GM18520 (cell line): ENCODE measurements at regions not wholly inside any gene's neighbourhood (a gene's known extent, or its start where the extent isn't known, plus 50 kb on each side); places are given as distances from the start of the nearest gene placed in this dataset.

Experiments
- ATAC-seq: cut with Tn5 transposase; IDR thresholded peaks from one replicate; pipeline ENCODE4 v1.9.1; 2021; ENCODE audit not compliant: unreplicated experiment

DNA sequence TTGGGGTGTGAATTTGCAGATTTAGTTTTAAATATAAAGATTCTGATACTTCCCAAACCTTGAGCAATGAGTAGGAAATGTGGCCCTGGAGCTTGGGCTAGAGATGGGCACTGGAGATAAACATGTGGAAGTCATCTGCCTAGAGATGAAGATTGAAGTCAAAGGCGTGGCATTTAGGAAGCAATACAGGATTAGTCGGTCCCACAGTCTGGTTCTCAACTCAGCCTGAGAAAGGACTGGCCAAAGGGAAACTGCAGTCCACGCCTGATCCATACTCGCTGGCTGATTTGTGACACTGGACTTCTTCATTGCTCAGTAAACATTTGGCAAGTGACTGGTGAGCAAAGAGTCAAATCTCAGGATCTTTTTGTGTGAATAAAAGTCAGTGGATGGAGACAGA, 268.2 kb upstream of the ATP2B1 start:
- no peak for ATAC-seq

DNA sequence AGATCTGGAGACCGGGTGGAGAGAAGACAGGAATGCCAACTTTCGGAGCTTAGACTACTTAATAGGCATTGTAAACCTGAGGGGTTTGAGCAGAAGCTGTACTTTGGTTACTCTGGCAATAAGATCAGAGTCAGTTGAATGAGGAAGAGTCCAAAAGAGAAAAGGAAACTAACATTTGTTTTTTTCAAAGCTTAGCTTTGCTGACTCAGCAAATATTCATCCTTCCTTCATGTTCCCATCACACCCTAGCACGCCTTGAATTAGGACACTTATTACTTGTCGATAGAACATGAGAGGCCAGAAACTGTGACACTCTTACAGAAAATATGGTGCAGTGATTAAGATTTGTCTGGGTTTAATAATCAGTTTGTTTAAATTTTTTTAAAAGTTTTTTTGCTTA, 266.9 kb upstream of the ATP2B1 start:
- ATAC-seq = no peak

DNA sequence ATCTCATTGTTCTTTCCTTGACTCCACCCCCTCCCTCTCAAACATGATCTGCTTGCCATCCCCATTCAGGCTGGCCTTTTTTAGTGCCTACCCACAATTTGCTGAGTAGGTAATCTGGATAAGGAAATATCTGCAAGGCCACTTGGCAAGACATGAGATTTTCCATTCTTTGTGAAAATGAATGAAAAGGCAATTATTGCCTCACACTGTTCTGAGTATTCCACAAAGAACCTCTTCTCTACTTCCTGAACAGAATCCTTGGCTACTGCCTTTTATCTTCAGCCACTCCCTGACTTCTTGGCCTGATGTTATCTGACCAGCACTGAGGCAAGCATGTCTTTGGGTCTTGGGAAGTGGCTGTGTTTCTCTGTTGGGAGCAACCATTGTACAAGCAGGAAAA, 263.2 kb upstream of the ATP2B1 start:
- no peak for ATAC-seq

- ATAC-seq = no peak
These were observed 262.1 kb upstream of the ATP2B1 start for GRCh38 chr12:89970722-89971121.

DNA sequence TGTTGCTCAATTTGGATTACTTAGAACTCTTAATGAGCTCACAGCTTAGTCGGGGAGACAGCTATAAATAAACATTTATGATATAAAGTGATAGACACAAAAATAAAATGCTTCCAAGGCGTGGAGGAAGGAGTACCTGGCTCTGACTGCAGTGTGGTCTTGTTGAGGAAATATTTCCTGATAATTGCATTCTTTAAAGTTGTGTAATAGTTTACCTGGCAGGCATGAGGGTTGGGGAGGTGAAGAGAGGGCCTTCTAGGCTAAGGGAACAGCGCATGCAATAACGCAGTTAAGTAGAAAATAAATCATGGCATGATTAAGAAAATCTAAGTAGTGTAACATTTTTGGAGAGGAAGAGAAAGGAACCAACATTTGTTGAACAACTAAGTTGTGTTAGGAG, 260.5 kb upstream of the ATP2B1 start:
- no peak for ATAC-seq

DNA sequence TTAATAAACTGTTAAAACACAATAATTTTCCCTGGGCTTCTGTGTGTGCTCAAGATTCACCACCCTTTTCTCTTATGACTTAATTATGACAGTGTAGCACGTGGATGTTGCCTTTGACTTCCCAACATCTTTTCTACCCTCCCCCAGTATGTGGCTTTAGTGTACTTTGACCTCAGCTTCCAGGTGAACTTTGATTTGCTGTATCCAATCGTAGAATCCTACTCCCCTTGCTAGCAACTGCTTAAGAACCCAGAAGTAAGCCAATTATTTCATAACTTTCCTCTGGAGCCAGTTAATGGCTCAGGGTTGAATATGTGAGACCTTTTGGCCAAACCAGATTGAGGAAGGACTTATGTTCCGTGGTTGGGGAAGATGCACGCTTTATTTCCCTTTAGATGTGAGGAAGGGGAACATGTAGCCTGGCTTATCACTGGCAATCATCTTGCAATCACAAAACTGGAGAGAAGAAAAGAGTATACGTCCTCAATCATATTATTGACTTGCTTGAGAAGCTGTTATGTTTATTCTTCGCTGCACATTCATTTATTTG, 259.6 kb upstream of the ATP2B1 start:
- no peak for ATAC-seq

DNA sequence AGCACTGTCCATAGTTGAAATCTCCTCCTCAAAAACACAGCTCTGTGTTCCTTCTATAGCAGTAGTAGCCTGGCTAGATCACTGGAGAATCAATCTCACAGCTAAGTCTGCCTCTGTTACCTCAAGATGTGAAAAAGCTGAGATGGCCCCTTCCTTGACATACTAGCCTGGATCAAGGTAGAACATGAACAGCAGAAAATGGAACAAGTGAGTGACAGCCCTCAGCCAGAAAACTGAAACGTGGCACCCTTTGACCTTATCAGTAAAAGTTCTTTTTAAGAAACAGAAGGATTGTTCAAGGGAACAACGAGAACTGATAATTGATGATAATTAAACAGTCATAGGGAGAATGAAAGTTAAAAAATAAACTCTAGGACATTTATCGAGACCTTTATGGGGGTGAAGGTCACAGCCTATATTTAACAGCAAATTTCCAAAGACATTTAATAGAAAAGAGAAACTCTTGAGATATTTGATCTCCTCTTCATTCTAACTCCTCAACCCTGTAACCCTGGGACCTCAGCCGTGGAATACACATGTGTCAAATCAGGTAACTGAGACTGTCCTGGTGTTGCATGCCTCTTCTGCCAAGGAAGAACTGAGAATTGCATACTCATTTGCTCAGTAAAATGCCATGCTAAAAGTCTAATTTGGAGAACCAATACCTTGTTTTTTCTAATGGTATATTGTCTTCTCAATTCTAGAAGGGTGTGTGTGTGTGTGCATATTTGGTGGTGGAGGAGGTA, 258.0 kb upstream of the ATP2B1 start:
- no peak for ATAC-seq

GRCh38 chr12:89965993-89966392, 257.4 kb upstream of the ATP2B1 start:
- no peak for ATAC-seq

DNA sequence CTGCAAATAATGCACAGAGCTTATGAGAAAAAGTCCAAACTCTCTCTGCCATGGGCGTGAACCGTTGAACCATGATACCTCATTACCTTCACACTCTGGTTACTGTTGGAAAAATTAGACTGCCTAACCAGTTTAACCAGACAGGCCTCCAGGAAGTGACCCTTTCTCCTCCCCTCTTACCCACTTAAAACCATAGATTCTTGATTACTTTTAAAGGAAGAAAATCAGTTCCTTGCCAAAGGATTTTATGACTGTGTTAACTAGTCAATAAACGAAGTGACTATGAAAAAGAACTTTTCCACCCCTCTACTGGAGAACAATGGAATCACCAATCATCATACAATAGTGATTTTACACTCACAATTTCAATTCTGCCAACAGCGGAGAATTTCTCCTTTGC, 254.0 kb upstream of the ATP2B1 start:
- no peak for ATAC-seq

GRCh38 chr12:89960607-89961394, 252.2 kb upstream of the ATP2B1 start:
- peak; percentile 27 for ATAC-seq

DNA sequence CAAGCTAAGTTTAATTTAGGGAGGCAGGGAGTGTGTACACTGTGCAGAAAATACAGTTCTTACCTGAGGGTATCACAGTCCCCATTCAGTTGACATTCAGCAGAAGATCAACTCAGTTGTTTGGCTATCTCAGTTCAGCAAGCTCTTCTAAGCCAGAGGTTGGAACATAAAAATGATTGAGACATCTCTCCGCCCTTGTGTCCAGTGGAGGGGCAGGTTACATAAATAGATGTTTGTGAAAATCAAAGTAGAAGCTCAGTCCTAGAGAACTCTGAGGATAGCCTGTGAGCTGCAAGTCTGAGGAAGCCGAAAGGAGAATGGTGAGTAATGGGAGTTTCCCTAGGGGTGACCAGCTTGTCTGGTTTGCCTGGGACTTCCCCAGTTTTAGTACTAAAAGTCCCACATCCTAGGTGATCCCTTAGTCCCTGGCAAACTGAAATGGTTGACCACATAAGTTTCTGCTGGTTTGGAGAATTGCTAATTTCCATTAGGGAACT, 251.4 kb upstream of the ATP2B1 start:
- ATAC-seq = peak; percentile 93

GRCh38 chr12:89959179-89959578, 250.5 kb upstream of the ATP2B1 start:
- no peak for ATAC-seq

DNA sequence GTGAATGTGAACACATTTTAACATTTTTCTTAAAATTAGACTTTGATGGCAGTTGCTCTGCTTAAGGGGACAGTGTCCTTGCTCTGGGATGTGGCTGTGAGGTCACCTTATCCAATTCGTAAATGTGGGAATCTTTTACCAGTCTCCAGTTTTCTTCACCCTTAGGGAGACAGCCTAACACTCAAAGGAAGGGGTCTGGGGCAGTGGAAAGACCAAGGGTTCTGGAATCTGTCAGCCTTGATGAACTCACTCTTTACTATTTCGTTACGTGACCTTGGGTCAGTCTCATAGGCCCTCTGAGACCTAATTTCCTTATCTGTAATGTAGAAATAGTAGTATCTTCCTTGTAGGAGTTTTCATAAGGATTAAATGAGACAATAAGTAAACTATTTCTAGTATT, 245.6 kb upstream of the ATP2B1 start:
- ATAC-seq = no peak

GRCh38 chr12:89951694-89952060, 243.0 kb upstream of the ATP2B1 start:
- no peak for ATAC-seq

DNA sequence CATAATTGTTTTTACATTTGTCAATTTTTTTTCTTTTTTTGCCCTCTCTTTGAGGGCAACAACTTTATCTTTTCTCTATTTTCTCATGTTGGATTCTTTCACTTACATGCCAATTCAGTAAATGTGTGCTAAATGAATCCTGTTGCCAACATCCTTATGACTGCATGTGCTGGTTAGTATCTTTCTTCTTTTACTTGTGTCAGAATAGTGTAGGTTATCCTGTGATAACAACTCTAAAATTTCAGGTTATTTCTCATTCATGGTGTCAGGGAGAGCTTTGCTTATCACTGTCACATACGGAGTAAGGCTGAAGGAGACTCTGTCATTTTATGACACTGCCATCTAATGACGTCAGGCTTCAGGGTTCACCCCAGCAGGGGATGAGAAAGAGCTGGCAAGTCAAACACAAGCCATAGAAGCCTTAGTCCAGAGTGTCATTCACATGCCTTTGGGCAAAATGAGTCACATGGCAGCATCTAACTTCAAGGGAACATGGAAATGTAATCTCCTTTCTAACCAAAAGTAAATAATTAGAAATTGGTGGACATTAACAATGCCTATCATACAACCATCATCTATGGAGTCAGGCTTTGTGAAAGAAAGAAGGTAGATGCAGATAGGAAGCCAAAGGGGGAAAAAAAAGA, 242.5 kb upstream of the ATP2B1 start:
- ATAC-seq = peak; percentile 23

- ATAC-seq = peak; percentile 29
These were observed 241.8 kb upstream of the ATP2B1 start for GRCh38 chr12:89950421-89950820.

DNA sequence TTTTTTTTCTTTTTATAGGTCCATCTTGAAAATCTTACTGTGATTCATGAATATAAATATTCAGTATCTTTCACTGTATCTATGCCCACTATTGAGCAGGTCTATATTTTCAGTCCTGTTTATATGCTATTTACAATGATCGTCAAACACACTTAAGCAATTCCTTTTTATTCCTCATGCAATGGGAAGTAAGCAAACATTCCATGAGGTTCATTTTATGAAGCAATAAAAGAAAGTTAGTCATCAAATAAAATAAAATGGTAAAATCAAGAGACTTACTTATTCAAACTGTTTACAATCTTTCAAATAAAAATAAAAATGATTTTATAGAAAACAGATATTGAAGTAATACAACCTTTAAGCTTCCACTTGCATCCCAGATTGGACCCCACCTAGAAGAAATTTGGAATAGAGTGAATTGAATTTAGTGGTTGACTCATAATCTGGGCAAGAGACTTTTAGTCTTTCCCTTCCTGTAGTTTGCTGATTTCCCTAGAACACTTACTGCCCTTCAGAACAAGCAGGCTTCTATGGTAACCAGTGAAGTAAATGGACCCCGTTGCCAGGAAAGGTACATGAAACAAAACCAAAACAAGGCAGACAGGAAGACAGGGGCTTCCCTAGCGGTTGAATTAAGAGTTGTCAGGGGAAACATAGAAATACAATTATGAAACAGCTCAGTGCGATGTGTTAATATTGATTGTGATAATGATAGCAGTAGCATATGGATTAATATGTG, 241.0 kb upstream of the ATP2B1 start:
- peak; percentile 84 for ATAC-seq

DNA sequence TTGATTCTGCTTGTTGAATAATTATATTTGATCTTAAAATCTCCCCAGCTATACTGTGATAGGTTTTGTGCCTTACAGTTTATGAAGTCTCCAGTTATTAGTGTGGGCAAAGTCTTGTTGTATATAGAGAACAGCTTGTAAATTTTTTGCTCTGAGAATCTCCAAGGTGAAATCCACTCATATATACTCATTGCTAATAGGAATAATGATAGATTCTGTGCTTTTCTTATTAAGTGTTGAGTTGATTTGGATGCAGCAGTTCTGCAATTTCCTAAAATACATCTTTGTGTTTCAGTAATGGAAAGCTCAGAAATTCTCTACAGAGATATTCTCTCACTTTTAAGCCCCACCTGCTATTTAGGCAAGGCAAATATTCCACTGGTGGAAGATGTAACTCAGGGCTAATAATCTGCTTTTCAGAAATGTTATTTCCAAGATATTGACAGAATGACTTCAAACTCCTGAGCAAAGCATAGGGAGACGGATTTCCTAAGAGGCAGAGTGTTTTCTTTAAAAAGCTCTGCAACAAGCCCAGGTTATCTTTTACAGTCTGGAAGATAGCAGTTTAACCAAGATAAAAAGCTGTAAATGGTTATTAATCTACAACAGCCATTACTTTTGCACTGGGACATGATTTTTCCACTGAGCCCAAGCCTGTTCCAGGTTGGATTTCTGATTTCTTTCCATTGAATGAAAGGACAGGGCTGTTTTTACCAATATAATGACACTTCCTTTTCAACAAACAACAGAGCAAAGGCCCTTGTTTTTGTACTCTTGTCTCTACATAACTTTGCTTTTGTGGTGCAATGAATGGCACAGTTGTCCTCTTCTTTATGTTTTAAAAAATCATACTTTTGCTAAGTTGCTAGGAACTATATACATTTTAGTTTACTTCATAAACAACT, 239.9 kb upstream of the ATP2B1 start:
- no peak for ATAC-seq

DNA sequence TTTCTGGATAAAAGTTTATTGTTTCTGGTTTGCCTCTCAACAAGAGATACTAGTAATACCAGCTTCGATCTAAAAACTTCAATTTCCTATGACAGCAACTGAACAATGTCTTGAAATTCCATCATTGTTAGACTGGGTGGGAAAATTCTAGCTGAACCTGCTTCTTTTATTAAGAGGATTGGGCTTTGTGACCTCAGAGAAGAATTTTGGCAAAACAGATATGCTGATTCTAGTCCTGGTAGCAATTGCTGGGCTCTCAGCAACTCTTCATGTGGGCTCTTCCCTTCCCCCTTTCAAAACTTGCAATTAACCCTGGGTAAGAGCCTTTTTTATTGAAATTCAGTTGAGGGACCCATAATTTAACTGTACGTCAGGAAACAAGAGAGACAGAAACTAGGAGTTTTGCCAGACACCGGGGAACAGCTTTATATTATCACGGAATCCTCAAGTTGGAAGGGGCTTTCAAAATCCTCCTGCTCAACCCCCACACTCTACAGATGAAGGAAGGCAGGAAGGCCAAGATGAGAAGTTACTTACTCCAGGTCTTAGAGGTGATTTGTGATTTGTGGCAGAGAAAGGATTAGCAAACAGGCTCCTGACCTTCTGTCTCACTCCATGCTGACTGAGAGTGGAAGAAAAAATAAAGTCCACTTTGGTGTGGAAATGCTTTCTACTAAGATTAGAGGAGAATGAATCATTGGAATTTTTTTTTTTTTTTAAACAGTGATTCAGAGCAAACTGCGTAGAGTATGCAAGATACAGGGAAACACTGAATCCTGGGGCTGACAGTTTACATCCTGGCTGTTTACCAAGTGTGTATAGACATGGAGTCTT, 239.0 kb upstream of the ATP2B1 start:
- ATAC-seq = no peak
